Mucosa of gallbladder (tissue), 1 donor: ENCODE measurements at regions not wholly inside any gene's neighbourhood (a gene's known extent, or its start where the extent isn't known, plus 50 kb on each side); places are given as distances from the start of the nearest gene placed in this dataset.
"Not testable (repeated sequence)": the region's sequence is repeated elsewhere in the genome, so short reads cannot be mapped to it uniquely, and the experiment has no call there.

ENCODE experiments used
- DNase-seq: peaks from one replicate; pipeline ENCODE4 v3.0.0-alpha.2; 2020; ENCODE audit warnings: low spot score
- donor health status: DM: no; HTN: no; CAD: no.

DNA sequence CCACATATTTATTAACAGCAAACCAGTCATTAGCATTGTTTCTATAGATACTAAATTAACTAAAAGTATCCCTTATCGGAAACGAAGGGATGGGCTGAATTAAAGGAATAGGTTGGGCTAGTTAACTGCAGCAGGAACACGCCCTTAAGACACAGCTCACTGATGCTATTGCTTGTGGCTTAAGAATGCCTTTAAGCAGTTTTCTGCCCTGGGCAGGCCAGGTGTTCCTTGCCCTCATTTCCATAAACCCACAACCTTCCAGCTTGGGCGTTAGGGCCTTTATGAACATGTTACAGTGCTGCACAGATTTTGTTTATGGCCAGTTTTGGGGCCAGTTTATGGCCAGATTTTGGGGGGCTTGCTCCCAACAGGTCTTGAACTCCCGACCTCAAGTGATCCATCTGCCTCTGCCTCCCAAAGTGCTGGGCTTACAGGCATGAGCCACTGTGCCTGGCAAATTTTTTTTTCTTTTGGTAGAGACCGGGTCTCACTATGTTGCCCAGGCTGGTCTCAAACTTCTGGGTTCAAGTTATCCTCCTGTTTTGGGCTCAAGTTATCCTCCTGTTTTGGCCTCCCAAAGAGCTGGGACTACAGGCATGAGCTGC, 90.1 kb upstream of the GRIN2A start:
- DNase-seq, result not testable (repeated sequence)

DNA sequence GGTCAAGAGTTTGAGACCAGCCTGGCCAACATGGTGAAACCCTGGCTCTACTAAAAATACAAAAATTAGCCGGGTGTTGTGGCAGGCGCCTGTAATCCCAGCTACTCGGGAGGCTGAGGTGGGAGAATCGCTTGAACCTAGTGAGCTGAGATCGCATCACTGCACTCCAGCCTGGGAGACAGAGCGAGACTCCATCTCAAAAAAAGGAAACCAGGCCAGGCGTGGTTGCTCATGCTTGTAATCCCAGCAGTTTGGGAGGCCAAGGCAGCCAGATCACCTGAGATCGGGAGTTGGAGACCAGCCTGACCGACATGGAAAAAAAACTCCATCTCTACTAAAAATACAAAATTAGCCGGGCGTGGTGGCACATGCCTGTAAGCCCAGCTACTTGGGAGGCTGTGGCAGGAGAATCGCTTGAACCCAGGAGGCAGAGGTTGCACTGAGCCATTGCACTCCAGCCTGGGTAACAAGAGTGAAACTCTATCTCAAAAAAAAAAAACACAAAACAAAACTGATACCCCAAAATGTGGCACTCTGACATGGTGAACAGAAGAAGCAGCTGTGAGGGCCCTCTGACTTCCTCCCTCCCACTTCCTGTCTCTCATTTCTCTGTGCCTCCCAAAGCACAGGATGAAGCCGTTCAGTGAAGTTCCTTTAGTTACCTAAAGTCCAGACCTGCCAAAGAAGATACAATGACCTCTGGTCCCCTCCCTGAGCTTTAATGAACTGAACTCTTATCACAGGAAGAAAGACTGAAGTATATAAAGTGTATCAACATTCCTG, 93.2 kb upstream of the GRIN2A start:
- DNase-seq, result not testable (repeated sequence)

DNA sequence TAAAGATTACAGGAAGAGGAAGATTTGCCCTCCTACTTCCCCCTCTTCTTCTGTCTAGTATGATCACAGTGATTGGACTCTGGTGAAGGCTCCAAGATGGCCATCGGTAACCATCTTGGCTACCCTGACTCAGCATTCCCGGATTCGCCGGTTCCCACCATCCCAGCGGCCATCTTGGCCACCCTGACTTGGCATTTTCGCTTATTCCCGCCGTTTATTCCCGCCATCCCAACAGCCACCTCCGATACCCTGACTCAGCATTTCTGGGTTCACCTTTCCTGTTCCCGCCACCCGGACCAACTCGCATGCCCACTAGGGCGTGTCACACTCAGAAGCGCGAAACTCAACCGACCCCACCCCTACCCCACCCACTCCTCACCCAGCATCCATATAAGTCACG, 95.4 kb upstream of the GRIN2A start:
- no peak for DNase-seq

DNA sequence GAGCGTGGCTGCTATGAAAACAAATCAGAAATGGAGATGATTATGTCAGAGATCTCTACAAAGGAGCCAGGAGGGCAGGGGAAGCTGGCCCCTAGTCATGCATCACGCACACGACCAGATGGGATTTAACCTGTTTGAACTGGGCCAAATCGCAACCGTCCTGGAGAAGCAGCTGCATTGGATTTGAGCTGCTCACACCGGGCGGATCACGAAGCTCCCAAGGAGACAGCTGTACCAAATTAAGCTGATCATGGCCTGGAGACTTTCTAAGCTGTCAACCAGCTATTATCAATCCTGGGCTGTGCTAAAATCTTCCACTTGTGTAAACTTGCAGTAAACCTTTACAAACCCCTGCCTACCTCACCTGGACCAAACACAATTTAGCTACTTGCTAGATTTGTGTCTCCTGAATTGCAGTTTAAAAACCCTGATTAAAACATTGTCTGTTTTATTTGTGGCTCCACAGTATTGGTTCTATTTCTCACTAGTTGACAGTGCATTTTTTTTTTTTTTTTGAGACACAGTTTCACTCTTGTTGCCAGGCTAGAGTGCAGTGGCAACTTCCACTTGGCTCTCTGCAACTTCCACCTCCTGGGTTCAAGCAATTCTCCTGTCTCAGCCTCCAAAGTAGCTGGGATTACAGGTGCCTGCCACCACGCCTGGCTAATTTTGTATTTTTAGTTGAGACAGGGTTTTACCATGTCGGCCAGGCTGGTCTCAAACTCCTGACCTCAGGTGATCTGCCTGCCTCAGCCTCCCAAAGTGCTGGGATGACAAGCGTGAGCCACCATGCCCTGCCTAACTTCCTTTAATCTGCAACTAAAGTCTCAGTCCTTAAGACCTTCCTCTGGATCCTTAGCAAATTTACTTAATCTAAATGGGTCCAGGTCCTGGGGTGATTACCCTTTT, 98.3 kb upstream of the GRIN2A start:
- no peak for DNase-seq

DNA sequence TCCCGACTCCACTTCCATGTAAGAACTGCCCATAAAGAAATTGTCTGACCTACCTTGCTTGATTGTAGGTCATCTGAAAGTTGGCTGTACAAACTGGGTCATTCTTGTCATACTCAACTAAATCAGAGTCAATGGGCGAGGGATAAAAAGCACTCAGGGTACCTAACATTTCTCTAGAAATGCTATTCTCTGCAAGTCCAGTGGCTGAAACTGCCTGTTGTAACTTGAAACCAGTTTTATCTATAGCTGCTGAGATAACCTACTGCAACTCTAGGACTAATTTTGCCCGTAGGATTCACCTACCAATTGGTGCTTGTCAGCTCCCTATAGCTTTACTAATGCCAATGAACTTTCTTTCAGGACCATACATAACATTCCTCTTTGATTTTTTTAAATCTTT, 100.1 kb upstream of the GRIN2A start:
- DNase-seq, result no peak

DNA sequence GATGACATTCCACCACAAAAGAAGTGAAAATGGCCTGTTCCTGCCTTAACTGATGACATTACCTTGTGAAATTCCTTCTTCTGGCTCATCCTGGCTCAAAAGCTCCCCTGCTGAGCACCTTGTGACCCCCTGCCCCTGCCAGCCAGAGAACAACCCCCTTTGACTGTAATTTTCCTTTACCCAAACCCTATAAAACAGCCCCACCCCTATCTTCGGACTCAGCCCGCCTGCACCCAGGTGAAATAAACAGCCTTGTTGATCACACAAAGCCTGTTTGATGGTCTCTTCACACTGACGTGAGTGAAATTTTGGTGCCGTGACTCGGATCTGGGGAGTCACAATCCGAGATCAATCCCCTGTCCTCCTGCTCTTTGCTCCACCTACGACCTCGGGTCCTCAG, 101.0 kb upstream of the GRIN2A start:
- not testable (repeated sequence) for DNase-seq

DNA sequence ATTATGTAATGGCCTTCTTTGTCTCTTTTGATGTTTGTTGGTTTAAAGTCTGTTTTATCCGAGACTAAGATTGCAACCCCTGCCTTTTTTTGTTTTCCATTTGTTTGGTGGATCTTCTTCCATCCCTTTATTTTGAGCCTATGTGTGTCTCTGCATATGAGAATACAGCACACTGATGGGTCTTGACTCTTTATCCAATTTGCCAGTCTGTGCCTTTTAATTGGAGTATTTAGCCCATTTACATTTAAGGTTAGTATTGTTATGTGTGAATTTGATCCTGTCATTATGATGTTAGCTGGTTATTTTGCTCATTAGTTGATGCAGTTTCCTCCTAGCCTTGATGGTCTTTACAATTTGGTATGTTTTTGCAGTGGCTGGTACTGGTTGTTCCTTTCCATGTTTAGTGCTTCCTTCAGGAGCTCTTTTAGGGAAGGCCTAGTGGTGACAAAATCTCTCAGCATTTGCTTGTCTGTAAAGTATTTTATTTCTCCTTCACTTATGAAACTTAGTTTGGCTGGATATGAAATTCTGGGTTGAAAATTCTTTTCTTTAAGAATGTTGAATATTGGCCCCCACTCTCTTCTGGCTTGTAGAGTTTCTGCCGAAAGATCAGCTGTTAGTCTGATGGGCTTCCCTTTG, 95.3 kb upstream of the ATF7IP2 start:
- DNase-seq, result not testable (repeated sequence)

DNA sequence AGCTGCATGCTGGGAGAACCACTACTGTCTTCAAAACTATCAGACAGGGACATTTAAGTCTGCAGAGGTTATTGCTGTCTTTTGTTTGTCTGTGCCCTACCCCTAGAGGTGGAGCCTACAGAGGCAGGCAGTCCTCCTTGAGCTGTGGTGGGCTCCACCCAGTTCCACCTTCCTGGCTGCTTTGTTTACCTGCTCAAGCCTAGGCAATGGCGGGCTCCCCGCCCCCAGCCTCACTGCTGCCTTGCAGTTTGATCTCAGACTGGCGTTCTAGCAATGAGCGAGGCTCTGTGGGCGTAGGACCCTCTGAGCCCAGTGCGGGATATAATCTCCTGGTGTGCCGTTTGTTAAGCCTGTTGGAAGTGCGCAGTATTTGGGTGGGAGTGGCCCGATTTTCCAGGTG, 93.7 kb upstream of the ATF7IP2 start:
- DNase-seq, result not testable (repeated sequence)

DNA sequence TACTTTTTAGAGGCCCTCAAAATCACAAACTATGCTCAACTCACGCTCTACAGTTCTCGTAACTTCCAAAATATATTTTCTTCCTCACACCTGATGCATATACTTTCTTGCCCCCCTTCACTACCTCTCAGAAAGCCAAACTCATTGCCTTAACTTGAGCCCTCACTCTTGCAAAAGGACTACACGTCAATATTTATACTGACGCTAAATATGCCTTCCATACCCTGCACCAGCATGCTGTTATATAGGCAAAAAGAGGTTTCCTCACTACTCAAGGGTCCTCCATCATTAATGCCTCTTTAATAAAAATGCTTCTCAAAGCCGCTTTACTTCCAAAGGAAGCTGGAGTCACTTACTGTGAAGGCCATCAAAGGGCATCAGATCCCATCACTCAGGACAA, 92.9 kb upstream of the ATF7IP2 start:
- not testable (repeated sequence) for DNase-seq

DNA sequence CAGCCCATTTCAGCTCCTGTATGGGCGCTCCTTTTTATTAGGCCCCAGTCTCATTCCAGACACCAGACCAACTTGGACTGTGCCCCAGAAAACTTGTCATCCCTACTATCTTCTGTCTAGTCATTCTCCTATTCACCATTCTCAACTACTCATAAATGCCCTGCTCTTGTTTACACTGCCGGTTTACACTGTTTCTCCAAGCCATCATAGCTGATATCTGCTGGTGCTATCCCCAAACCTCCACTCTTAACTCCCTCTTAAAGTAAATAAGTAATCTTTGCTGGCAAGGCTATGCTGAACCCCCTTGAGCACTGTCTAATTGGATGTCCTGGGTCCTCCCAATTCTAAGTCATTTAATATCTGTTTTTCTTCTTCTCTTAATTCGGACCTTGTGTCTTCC, 91.7 kb upstream of the ATF7IP2 start:
- DNase-seq, result not testable (repeated sequence)

DNA sequence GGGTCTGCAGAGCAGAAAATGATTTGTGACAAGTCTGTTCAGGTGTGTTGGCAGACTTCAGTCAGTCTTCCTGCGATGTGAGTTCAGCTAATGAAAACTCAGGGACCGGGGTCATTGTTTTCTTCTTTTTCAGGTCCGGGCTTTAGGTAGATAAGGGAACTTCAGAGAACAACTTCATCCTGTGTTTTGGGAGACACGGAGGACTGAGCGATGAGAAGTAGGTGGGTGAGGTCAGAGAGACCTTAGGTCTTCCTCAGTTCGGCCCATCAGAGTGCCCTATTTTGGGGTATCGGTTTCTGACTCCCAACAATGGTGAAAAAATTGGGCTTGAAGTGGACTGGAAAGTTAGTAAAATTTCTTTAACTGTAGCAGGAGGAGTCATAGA, 88.9 kb upstream of the ATF7IP2 start:
- DNase-seq, result no peak

DNA sequence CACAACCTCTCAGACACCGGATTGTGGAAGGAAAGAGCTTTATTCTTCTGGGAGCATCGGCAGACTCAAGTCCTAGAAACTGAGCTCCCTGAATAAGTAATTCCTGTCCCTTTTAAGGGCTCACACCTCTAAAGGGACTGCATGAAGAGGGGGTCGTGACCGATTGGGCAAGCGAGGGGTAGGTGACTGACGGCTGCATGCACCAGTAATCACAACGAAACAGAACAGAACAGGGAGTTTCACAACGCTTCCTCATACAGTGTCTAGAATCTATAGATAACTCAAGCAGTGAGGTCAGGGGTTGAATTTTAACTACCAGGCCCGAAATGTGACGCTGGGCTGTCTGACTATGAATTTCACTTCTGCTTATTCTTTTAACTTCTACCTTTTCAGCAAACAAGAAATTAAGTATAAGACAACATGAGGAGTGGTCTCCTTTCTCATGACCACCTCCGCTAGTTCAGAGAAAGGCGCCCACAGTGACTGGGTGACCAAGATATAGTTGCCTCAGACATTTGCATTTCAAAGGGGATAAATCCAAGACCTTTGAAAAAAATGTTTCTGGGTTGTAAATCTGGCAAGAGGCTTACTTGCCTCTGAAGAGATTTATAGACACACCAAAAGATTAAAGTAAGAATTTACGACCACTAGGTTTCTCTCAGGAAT, 88.4 kb upstream of the ATF7IP2 start:
- no peak for DNase-seq

DNA sequence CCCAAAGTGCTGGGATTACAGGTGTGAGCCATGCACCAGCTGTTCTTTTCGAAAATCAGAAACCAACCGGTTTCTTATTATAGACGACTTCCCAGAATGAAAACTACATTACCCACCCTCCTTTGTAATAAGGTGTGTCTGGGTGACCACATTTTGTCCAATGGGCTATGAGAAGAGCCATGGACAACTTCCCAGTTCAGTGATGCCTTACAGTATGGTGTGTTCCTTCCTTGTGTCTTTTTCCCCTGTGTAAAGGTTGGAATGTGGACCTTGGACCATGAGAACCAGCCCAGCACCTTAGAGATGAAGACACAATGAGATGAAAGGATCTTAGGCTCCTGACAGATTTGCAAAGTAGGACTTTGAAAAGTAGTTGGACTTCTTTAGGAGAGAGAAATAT, 85.0 kb upstream of the ATF7IP2 start:
- DNase-seq, result peak; percentile 63

DNA sequence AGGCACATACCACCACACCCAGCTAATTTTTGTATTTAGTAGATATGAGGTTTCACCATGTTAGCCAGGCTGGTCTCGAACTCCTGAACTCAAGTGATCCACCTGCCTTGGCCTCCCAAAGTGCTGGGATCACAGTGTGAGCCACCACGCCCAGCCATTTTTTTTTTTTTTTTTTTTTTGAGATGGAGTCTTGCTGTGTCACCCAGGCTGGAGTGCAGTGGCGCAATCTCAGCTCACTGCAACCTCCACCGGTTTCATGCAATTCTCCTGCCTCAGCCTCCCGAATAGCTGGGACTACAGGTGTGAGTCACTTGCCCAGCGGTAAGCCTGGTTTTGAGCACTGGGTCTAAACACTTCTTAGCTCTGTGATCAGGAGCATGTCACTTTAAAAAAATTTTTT, 84.3 kb upstream of the ATF7IP2 start:
- not testable (repeated sequence) for DNase-seq

DNA sequence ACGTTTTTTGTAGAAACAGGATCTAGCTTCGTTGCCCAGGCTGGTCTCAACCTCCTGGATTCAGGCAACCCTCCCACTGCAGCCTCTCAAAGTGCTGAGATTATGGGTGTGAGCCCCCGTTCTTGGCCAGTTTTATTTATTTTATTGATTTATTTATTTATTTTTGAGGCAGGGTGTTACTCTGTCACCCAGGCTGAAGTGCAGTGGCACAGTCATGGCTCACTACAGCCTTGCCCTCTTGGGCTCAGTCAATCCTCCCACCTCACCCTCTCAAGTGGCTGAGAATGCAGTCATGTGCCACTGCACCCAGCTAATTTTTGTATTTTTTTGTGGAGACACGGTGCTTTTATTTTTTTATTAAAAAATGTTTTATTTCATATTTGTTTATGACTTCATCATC, 79.9 kb upstream of the ATF7IP2 start:
- no peak for DNase-seq

DNA sequence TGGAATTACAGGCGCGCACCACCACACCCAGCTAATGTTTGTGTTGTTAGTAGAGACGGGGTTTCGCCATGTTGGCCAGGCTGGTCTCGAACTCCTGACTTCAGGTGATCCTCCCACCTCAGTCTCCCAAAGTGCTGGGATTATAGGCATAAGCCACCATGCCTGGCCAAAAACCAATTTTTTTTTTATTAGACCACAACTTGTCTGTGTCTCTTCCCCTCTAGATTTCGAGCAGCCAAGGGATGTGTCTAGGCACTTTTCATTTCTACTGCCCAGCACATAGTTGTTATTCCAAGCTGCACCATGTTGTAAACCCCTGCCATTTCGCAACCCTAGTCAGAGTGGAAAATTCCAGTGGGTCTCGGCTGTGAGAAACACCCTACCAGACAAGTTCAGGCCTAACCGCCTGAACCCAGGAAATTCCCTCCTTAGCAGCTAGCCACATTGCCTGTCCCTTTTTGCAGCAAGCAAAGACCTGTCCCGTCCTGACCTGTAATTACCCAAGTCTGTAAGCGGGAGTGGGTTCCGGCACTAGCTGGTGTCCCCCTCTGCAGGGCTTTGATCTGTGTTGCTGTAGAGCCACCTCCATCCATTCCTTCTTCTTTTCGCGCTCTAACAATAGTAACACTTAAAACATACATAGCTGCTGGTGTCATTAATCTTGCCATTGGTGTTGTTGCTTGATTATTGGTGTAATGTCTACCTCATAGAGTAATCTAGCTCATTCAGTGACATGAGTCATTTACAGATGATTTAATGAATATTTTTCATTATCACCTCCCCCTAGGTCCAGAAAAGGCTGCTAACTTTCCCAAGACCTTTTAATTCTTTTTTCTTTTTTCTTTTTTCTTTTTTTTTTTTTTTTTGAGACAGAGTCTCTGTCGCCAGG, 77.3 kb upstream of the ATF7IP2 start:
- no peak for DNase-seq

DNA sequence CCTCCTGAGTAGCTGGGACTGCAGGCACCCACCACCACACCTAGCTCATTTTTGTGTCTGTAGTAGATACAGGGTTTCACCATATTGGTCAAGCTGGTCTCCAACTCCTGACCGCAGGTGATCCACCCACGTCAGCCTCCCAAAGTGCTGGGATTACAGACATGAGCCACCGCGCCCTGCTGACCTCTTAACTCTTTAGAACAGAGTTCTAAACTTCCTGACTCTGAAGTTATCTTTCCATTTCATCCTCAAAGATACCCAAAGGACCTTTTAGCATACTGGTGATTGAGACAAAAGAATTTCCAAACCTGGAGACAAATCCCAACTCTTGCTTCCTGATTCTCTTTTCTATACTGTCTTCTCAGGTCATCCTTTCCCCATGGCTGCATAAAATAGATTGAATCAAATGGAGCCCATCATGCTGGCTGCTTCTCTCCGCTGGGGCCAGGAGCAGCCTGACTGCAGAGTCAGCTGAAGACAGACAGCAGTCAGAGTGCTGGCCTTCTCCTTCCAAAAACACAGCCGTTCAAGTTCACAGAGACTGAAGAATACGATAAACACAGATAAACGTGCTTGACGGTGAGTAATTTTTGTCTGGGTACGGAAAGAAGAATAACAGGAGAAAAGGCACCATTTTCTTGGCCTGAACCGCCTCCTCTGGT, 76.5 kb upstream of the ATF7IP2 start:
- DNase-seq, result no peak

DNA sequence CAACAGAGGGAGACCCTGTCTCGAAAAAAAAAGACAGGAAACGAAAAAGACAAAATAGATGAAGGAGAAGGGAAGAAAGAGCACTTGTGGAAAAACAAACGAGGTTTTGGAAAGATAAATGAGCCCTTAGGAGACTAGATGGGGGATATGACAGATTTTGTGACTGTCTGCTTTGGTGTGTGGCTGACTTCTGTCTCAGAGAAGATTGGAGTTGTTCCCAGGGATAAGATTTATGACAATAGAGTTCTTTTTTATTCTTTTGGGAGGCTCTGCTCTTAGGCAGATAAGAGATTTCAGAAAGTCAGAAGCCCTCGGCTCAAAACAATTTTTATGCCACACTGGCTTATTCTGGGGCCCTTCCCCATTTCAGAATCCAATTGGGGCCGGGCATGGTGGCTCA, 73.9 kb upstream of the ATF7IP2 start:
- DNase-seq, result no peak

DNA sequence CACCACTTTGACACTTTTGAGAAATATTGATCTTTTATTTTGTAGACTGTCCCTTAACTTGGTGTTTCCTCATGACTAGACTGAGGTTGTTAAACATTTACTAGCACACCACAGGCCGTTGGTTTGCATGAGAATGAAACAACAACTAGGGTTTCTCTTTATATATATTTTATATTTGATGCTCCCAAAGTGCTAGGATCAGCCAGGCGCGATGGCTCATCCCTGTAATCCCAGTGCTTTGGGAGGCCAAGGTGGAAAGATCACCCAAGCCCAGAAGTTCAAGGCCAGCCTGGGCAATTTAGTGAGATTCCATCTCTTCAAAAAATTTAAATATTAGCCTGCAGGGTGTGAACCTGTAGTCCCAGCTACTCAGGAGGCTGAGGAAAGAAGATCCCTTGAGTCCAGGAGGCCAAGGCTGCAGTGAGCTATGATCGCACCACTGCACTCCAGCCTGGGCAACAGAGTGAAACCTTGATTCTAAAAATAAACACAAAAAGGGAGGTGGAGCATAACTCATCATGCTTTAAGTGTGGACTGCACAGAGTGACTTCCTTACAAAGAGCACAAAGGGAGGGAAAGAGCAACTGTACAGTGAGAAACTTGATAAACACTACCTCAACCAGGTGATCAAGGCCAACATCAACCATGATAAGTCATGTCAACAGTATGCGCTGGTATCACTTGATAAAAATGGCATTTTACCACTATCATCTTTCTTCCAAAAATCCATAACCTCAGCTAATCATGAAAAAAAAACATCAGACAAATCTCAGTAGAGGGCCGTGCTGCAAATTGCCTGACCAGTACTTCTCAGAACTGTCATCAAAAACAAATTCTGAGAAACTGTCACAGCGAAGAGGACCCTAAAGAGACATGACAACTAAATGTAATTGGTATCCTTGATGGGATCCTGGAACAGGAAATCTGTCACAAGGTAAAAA, 72.8 kb upstream of the ATF7IP2 start:
- DNase-seq, result no peak
